DND-41 (cell line): ENCODE measurements at regions not wholly inside any gene's neighbourhood (a gene's known extent, or its start where the extent isn't known, plus 50 kb on each side); places are given as distances from the start of the nearest gene placed in this dataset.

Experiments
- ATAC-seq: fragments of 200-7000 bp; cut with Tn5 transposase; 3 replicates; pipeline ENCODE4 v1.9.1; 2021; ENCODE audit warnings: low read depth; ENCODE audit not compliant: insufficient read depth
- DNase-seq: peaks from one replicate; pipeline ENCODE4 v3.0.0-alpha.2; 2020
- H2AFZ ChIP-seq: 2 replicates; pipeline ENCODE4 v1.6.0; 2012; ENCODE audit warnings: low read depth, low read length
- H3K27ac ChIP-seq: 2 replicates; pipeline ENCODE4 v1.5.1; 2012; ENCODE audit warnings: low read length, inconsistent platforms
- H3K27me3 ChIP-seq: fragments of 200-600 bp; sonication (generic); 2 replicates; pipeline ENCODE4 v1.6.0; 2012; ENCODE audit warnings: low read length, mild to moderate bottlenecking, inconsistent platforms; ENCODE audit not compliant: insufficient read depth, poor library complexity
- H3K36me3 ChIP-seq: 2 replicates; pipeline ENCODE4 v1.5.1; 2012; ENCODE audit warnings: low read length, inconsistent platforms; ENCODE audit not compliant: insufficient read depth
- H3K4me1 ChIP-seq: 2 replicates; pipeline ENCODE4 v1.5.1; 2012; ENCODE audit warnings: mild to moderate bottlenecking, low read length; ENCODE audit not compliant: insufficient read depth
- H3K4me2 ChIP-seq: 2 replicates; pipeline ENCODE4 v1.6.0; 2012; ENCODE audit warnings: mild to moderate bottlenecking, moderate library complexity, low read length, inconsistent platforms; ENCODE audit not compliant: insufficient read depth
- H3K4me3 ChIP-seq, 2 experiments: fragments of 200-600 bp in 1 of 2; shearing (Covaris generic) in 1 of 2; 2 replicates each; pipeline ENCODE4 v1.5.1; 2012 to 2016; ENCODE audit warnings: inconsistent platforms in 2 of 2, low read length in 2 of 2, mild to moderate bottlenecking in 2 of 2, low read depth in 1 of 2, moderate library complexity in 1 of 2
- H3K79me2 ChIP-seq: 2 replicates; pipeline ENCODE4 v1.6.0; 2012; ENCODE audit warnings: low read length, inconsistent platforms; ENCODE audit not compliant: insufficient read depth
- H3K9ac ChIP-seq: 2 replicates; pipeline ENCODE4 v1.6.0; 2012; ENCODE audit warnings: low read depth, mild to moderate bottlenecking, inconsistent platforms, low read length, moderate library complexity
- H3K9me3 ChIP-seq: 2 replicates; pipeline ENCODE4 v1.5.1; 2012; ENCODE audit warnings: low read length, moderate library complexity, mild to moderate bottlenecking, inconsistent platforms; ENCODE audit not compliant: insufficient read depth, severe bottlenecking
- H4K20me1 ChIP-seq: 2 replicates; pipeline ENCODE4 v1.6.0; 2012; ENCODE audit warnings: low read length; ENCODE audit not compliant: insufficient read depth
- EZH2 ChIP-seq: IDR thresholded peaks from 3 replicates; pipeline ENCODE4 v1.6.1; 2012; ENCODE audit warnings: borderline replicate concordance, low read depth, mild to moderate bottlenecking, moderate library complexity, low read length, inconsistent platforms; ENCODE audit not compliant: severe bottlenecking
- TF ChIP-seq, protein P1 (sequence below): IDR thresholded peaks from 2 replicates; pipeline ENCODE4 v1.5.1; 2012; ENCODE audit warnings: borderline replicate concordance, low read length, moderate library complexity, mild to moderate bottlenecking; ENCODE audit not compliant: poor library complexity, severe bottlenecking; ENCODE audit errors: extremely low read depth

DNA sequence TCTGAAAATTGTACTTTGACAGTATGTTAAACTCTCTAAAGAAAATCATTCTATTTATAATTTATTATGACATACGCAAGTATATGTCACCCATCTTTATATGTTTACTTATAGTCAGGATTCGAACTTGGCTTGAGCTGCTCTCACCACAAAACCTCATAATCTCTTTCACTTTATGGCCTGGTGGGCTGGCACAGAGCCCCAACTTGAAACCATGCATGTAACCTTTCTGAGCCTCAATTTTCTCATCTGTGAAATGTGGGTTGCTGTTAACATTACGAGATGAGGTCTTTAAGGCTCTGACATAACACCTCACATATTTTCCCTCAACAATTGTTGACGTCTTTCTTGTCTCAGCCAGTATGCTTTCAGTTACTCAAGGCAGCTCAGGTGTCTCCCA, 69.4 kb upstream of the PFN2 start:
- Histone ChIP-seq H3K9ac (no peak overlapping the region), H3K27me3 (no peaks in the 10 kb centered on the region), H3K4me1 (no peaks in the 10 kb centered on the region), H2AFZ (no peak overlapping the region), H3K27ac (no peak overlapping the region), H3K4me3 (no peak overlapping the region), H3K9me3 (peaks cover 7% of the 10 kb centered on the region), H4K20me1 (no peaks in the 10 kb centered on the region), H3K79me2 (no peaks in the 10 kb centered on the region), H3K36me3 (no peaks in the 10 kb centered on the region), H3K4me2 (no peak overlapping the region)
- no peak for TF ChIP-seq EZH2
- TF ChIP-seq, protein P1, sequence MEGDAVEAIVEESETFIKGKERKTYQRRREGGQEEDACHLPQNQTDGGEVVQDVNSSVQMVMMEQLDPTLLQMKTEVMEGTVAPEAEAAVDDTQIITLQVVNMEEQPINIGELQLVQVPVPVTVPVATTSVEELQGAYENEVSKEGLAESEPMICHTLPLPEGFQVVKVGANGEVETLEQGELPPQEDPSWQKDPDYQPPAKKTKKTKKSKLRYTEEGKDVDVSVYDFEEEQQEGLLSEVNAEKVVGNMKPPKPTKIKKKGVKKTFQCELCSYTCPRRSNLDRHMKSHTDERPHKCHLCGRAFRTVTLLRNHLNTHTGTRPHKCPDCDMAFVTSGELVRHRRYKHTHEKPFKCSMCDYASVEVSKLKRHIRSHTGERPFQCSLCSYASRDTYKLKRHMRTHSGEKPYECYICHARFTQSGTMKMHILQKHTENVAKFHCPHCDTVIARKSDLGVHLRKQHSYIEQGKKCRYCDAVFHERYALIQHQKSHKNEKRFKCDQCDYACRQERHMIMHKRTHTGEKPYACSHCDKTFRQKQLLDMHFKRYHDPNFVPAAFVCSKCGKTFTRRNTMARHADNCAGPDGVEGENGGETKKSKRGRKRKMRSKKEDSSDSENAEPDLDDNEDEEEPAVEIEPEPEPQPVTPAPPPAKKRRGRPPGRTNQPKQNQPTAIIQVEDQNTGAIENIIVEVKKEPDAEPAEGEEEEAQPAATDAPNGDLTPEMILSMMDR, result no peak
- DNase-seq (no peak), ATAC-seq (no peak)

DNA sequence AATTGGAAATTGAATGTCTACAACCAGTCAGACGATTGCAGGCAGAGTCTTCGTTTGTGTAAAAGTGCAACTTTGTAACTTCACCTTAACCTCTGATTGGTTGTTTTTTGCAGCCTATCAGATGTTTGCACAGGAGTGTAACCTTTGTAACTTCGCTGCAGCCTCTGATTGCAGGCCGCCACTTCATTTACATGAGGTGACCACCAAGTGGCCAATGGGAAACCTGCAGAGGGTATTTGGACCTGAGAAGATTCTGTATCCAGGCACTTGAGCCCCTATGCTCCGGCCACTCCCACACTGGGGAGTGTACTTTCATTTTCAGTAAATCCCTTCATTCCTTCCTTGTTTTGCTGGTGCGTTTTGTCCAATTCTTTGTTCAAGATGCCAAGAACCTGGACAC, 68.1 kb upstream of the PFN2 start:
- ATAC-seq, result no peak
- no peak overlapping the region for H3K27ac ChIP-seq
- TF ChIP-seq EZH2, result no peak
- TF ChIP-seq, protein P1, result no peak

DNA sequence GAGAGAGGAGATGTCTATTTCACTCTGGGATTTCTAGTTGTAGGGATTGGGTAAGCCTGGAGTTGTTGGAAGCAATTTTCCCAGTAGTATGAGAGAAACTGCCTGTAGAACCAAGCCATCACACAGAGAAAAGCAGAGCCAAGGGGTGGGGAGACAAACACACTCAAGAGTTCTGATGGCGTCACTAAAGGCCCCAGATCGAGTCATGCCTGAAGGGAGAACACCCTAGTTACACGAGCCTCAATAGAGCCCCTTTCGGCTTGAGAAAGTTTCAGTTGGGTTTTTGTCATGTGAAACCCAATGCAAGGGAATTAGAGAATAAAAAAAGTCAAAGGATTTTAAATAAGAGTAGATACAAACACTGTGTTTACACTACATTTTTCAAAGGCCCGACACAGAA, 66.1 kb upstream of the PFN2 start:
- H2AFZ ChIP-seq, result no peak overlapping the region
- ATAC-seq, result no peak
- H3K4me2 ChIP-seq, result no peak overlapping the region
- no peak overlapping the region for H3K4me3 ChIP-seq
- H3K27me3 ChIP-seq, result peaks cover 4% of the 10 kb centered on the region
- no peaks in the 10 kb centered on the region for H4K20me1 ChIP-seq
- H3K36me3 ChIP-seq, result no peaks in the 10 kb centered on the region
- no peak overlapping the region for H3K27ac ChIP-seq
- peaks cover 4% of the 10 kb centered on the region for H3K9me3 ChIP-seq
- no peaks in the 10 kb centered on the region for H3K4me1 ChIP-seq
- H3K79me2 ChIP-seq, result no peaks in the 10 kb centered on the region
- DNase-seq, result no peak
- TF ChIP-seq, protein P1, result no peak
- no peak for TF ChIP-seq EZH2
- H3K9ac ChIP-seq, result no peak overlapping the region

More for the DNA sequence above, 68.1 kb upstream of the PFN2 start:
- Histone ChIP-seq H3K4me3 (no peak overlapping the region), H3K27me3 (peaks cover 4% of the 10 kb centered on the region), H3K36me3 (no peaks in the 10 kb centered on the region), H3K9ac (no peak overlapping the region), H4K20me1 (no peaks in the 10 kb centered on the region), H3K4me1 (no peaks in the 10 kb centered on the region), H3K9me3 (peaks cover 7% of the 10 kb centered on the region), H2AFZ (no peak overlapping the region), H3K79me2 (no peaks in the 10 kb centered on the region), H3K4me2 (no peak overlapping the region)
- DNase-seq, result no peak

DNA sequence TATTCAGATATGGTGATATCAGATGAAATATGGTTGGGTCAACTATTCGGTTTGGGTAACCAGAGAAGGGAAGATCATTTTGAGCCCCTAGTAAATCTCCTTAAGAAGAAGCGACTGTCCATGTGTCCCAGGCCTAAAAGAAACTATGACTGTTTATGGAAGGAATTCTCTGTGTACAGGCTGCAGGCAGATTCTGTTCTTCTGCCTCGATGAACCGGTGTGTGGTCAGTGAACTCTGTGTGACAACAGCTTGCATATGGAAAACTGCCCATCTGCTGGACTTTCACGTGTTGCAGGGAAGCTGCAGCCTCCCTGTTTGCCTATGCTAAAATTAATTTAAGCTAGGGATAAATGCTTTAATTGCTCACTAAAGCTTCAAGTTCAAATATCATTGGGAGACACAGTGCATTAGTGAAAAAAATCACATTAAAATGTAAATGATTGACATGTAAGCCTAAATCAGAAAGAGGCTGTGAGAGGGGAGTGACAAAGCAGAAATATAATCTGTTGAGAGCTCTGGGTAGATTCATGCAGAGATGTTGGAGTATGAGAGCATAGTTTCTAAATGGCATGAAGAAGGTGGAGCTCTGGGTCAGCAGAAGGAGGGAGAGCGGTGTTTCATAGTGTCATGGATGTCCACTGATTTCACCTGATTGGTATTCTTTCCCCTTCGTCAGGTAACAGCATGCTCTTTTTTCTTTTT, 65.4 kb upstream of the PFN2 start:
- H4K20me1 ChIP-seq, result no peaks in the 10 kb centered on the region
- no peak overlapping the region for H3K9ac ChIP-seq
- no peak for TF ChIP-seq EZH2
- TF ChIP-seq, protein P1, result no peak
- no peaks in the 10 kb centered on the region for H3K9me3 ChIP-seq
- no peak overlapping the region for H3K4me3 ChIP-seq
- H2AFZ ChIP-seq, result no peak overlapping the region
- no peak overlapping the region for H3K4me2 ChIP-seq
- H3K79me2 ChIP-seq, result no peaks in the 10 kb centered on the region
- H3K4me1 ChIP-seq, result no peaks in the 10 kb centered on the region
- no peaks in the 10 kb centered on the region for H3K36me3 ChIP-seq
- no peak for ATAC-seq
- no peak for DNase-seq
- H3K27me3 ChIP-seq, result peaks cover 4% of the 10 kb centered on the region
- H3K27ac ChIP-seq, result no peak overlapping the region
